CD14-positive monocyte (primary cell): ENCODE measurements at regions not wholly inside any gene's neighbourhood (a gene's known extent, or its start where the extent isn't known, plus 50 kb on each side); places are given as distances from the start of the nearest gene placed in this dataset. TPM values are rescaled to one million over a fixed set of nuclear protein-coding genes. Genes with fewer than 3 reads are reported as not detected.

Source experiments
- DNase-seq, 3 donors: peaks; one replicate each; pipeline ENCODE4 v3.0.0-alpha.2; 2011 to 2022
- H2AFZ ChIP-seq: 2 replicates; pipeline ENCODE4 v1.6.0; 2012; ENCODE audit warnings: mild to moderate bottlenecking, low read depth, low read length, inconsistent platforms; ENCODE audit not compliant: insufficient read depth, poor library complexity, severe bottlenecking
- H3K27ac ChIP-seq, 2 donors: 1 replicate in 1 of 2; 2 replicates in 1 of 2; pipeline ENCODE4 v1.5.1; 2012 to 2013; ENCODE audit warnings: low read length in 2 of 2, control low read depth in 1 of 2, inconsistent platforms in 1 of 2, low read depth in 1 of 2, mild to moderate bottlenecking in 1 of 2
- H3K27me3 ChIP-seq, 2 donors: one replicate each; pipeline versions ENCODE4 v1.6.0 to v1.6.1; 2011 to 2013; ENCODE audit warnings: low read length in 2 of 2; ENCODE audit not compliant: control insufficient read depth in 2 of 2, insufficient read depth in 2 of 2
- H3K36me3 ChIP-seq, 2 donors: replicated peaks in 1 of 2; 1 replicate in 1 of 2; 2 replicates in 1 of 2; pipeline versions ENCODE4 v1.5.1 to v1.6.1; 2012 to 2013; ENCODE audit warnings: low read length in 2 of 2, control low read depth in 1 of 2, inconsistent platforms in 1 of 2, mild to moderate bottlenecking in 1 of 2; ENCODE audit not compliant: insufficient read depth in 2 of 2, control insufficient read depth in 1 of 2
- H3K4me1 ChIP-seq, 2 donors: 1 replicate in 1 of 2; 2 replicates in 1 of 2; pipeline versions ENCODE4 v1.5.1 to v1.6.1; 2012 to 2013; ENCODE audit warnings: low read length in 2 of 2, control low read depth in 1 of 2, inconsistent platforms in 1 of 2, mild to moderate bottlenecking in 1 of 2, moderate library complexity in 1 of 2; ENCODE audit not compliant: insufficient read depth in 2 of 2, control insufficient read depth in 1 of 2
- H3K4me2 ChIP-seq: replicated peaks from 2 replicates; pipeline ENCODE3; 2012; ENCODE audit warnings: low read length, moderate library complexity, mild to moderate bottlenecking; ENCODE audit not compliant: poor library complexity, severe bottlenecking; ENCODE audit errors: extremely low read depth
- H3K4me3 ChIP-seq, 3 experiments: fragments of 200-600 bp in 1 of 3; sonication (generic) in 1 of 3; replicated peaks in 1 of 3; 1 replicate in 2 of 3; 2 replicates in 1 of 3; pipeline ENCODE4 v1.5.1; 2011 to 2013; ENCODE audit warnings: low read length in 3 of 3, mild to moderate bottlenecking in 3 of 3, control low read depth in 2 of 3, low read depth in 2 of 3, inconsistent platforms in 1 of 3, moderate library complexity in 1 of 3
- H3K79me2 ChIP-seq: 2 replicates; pipeline ENCODE4 v1.6.0; 2012; ENCODE audit warnings: mild to moderate bottlenecking, control low read depth, inconsistent platforms, low read length, moderate library complexity; ENCODE audit not compliant: insufficient read depth
- H3K9ac ChIP-seq: 2 replicates; pipeline ENCODE4 v1.6.0; 2017; ENCODE audit warnings: low read length, mild to moderate bottlenecking; ENCODE audit not compliant: insufficient read depth, poor library complexity, severe bottlenecking
- H3K9me3 ChIP-seq, 2 donors: replicated peaks in 1 of 2; 1 replicate in 1 of 2; 2 replicates in 1 of 2; pipeline versions ENCODE4 v1.5.1 to v1.6.1; 2012 to 2013; ENCODE audit warnings: low read length in 2 of 2, control low read depth in 1 of 2; ENCODE audit not compliant: control insufficient read depth in 1 of 2, insufficient read depth in 1 of 2
- H4K20me1 ChIP-seq: 2 replicates; pipeline ENCODE4 v1.6.0; 2012; ENCODE audit warnings: mild to moderate bottlenecking, low read length, control low read depth, moderate library complexity; ENCODE audit not compliant: insufficient read depth
- H3K27ac Mint-ChIP-seq, 7 donors: one replicate each; pipeline ENCODE4 v1.8.0; 2020; ENCODE audit warnings: mild to moderate bottlenecking in 7 of 7, mixed read lengths in 7 of 7, moderate library complexity in 6 of 7, inconsistent platforms in 2 of 7
- H3K27me3 Mint-ChIP-seq, 3 donors: one replicate each; pipeline ENCODE4 v1.8.0; 2021 to 2022; ENCODE audit warnings: low read depth in 3 of 3, mild to moderate bottlenecking in 3 of 3, mixed read lengths in 3 of 3, moderate library complexity in 3 of 3, inconsistent platforms in 1 of 3
- H3K36me3 Mint-ChIP-seq, 2 donors: one replicate each; pipeline ENCODE4 v1.8.0; 2020; ENCODE audit warnings: mixed read lengths in 2 of 2, inconsistent platforms in 1 of 2, mild to moderate bottlenecking in 1 of 2
- H3K4me1 Mint-ChIP-seq: one replicate; pipeline ENCODE4 v1.8.0; 2020; ENCODE audit warnings: mild to moderate bottlenecking, mixed read lengths
- H3K4me3 Mint-ChIP-seq, 2 donors: one replicate each; pipeline ENCODE4 v1.8.0; 2020; ENCODE audit warnings: mild to moderate bottlenecking in 2 of 2, mixed read lengths in 2 of 2, moderate library complexity in 1 of 2
- H3K9me3 Mint-ChIP-seq, 7 donors: one replicate each; pipeline ENCODE4 v1.8.0; 2020 to 2022; ENCODE audit warnings: mixed read lengths in 7 of 7, mild to moderate bottlenecking in 6 of 7, moderate library complexity in 6 of 7, inconsistent platforms in 2 of 7
- CTCF ChIP-seq: fragments of 200-600 bp; IDR thresholded peaks from one replicate; pipeline ENCODE4 v1.8.0; 2022; ENCODE audit warnings: antibody characterized with exemption, mild to moderate bottlenecking
- WGBS: methylation state at CpG from one replicate; pipeline ENCODE4 v1.1.5; 2013; ENCODE audit warnings: missing lambda C conversion rate; ENCODE audit not compliant: insufficient coverage; 5-methylcytosine and 5-hydroxymethylcytosine counted together
- intact Hi-C, 2 donors: fragments of 100-400 bp; cut with micrococcal nuclease; formaldehyde crosslinking; loops; one replicate each; pipeline versions ENCODE4 v1.15.0 to v1.15.1; 2023
- small RNA-seq: library from RNA; depleted of rRNA; stranded (forward); fragments of <200 nt; gene quantifications from one replicate; pipeline ENCODE3, GENCODE V24; 2012; ENCODE audit warnings: low read depth; ENCODE audit not compliant: insufficient read length

GRCh38 chr16:65172356-65172755 lies 50.5 kb upstream of the CDH11 start:
- no peaks in the 10 kb centered on the region for H3K4me1 ChIP-seq
- H3K9me3 ChIP-seq = no peaks in the 10 kb centered on the region
- no peaks in the 10 kb centered on the region for H4K20me1 ChIP-seq
- no peaks in the 10 kb centered on the region for H3K27me3 ChIP-seq
- Mint-ChIP-seq H3K9me3 (peaks cover 0 to 11% (median 2%) of the 10 kb centered on the region in 7 donors), H3K4me1 (no peaks in the 10 kb centered on the region), H3K4me3 (no peak overlapping the region), H3K36me3 (no peaks in the 10 kb centered on the region), H3K27me3 (peaks cover 0 to 6% (median 1%) of the 10 kb centered on the region in 3 donors), H3K27ac (no peak overlapping the region)
- no peak for TF ChIP-seq CTCF
- no peak for DNase-seq
- no peak overlapping the region for H3K4me2 ChIP-seq
- H3K4me3 ChIP-seq = no peak overlapping the region
- WGBS = no CpG with 5 or more reads among the region's 2 CpGs
- H3K36me3 ChIP-seq = no peaks in the 10 kb centered on the region
- H2AFZ ChIP-seq = no peak overlapping the region
- no peak overlapping the region for H3K9ac ChIP-seq
- intact Hi-C loops = no loop called here
- H3K79me2 ChIP-seq = no peaks in the 10 kb centered on the region
- H3K27ac ChIP-seq = no peak overlapping the region

Small RNA genes lying in the stretch of these regions (small RNA-seq; reads per million reads assigned to genes)
- gene AC025281.1 (not detected), gene RNA5SP428 (not detected)
